Inferior parietal cortex (tissue), 1 donor: ENCODE measurements at regions not wholly inside any gene's neighbourhood (a gene's known extent, or its start where the extent isn't known, plus 50 kb on each side); places are given as distances from the start of the nearest gene placed in this dataset.

Source experiments
- DNase-seq: peaks from one replicate; pipeline ENCODE4 v3.0.0-alpha.2; 2016; ENCODE audit errors: extremely low spot score

- no peak for DNase-seq
These were observed 58.9 kb upstream of the CTNNA2 start for GRCh38 chr2:79453918-79454317.

DNA sequence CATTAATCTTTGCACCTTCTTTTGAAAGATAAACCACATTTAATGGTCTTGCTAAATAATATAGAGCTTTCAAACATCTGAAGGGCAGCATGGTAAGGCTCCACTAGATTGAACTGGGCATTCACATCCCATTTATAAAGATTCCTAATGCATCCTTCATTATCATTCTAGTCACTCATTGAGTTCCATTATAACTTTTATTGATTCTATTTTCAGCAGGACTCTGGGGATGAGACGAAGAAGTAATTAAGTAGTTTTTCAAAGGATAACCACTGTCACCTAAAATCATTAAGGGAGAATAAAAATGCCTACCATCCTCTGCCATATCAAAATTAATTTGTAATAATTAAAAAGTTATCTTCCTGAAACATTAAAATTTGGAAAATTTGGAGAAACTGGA is 60.2 kb upstream of the CTNNA2 start:
- no peak for DNase-seq

DNA sequence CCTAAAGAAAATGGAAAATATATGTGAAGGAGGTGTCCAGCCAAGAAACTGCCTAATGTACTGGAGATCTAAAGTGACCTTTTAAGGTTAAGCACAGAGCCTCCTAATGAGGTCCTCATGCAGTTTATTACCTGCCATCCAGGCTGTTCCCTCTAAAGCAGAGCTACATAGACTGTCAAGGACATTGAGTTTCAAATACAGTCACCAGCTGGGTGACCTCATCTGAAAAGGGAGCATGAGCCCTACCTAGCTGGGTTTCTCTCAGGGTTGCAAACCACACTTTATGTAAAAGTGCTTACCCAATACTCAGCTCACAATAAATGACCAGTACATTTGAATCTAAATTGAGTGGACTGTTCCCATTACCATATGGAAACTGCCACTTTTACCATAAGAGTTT is 65.4 kb upstream of the CTNNA2 start:
- no peak for DNase-seq

GRCh38 chr2:79446313-79446712 is 66.5 kb upstream of the CTNNA2 start:
- DNase-seq, result peak; percentile 30

- DNase-seq, result no peak
These were observed 75.2 kb upstream of the CTNNA2 start for GRCh38 chr2:79437433-79438267.

GRCh38 chr2:79434362-79434761 is 78.5 kb upstream of the CTNNA2 start:
- no peak for DNase-seq

- peak; percentile 74 for DNase-seq
These were observed 80.1 kb upstream of the CTNNA2 start for GRCh38 chr2:79432731-79433146.

DNA sequence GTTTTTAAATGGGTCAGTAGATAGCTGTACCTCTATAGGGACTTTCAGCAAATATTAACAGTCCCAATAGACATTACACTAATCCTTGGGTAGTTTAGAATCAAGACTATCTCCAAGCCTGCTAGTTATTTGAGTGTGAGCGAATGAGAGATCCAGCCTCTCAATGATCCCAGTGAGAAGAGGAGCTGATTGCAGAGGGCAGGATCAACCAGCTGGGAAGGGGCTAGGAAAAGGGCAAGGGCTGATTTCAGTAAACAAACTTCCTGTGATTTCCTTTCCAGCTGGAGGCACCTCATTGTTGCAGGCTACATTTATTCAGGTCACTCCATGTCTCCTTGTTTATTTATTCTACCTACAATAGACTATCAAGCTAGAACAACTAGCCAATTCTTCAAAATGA is 84.1 kb upstream of the CTNNA2 start:
- DNase-seq, result no peak

- DNase-seq, result no peak
These were observed 98.2 kb upstream of the CTNNA2 start for GRCh38 chr2:79414690-79415089.

DNA sequence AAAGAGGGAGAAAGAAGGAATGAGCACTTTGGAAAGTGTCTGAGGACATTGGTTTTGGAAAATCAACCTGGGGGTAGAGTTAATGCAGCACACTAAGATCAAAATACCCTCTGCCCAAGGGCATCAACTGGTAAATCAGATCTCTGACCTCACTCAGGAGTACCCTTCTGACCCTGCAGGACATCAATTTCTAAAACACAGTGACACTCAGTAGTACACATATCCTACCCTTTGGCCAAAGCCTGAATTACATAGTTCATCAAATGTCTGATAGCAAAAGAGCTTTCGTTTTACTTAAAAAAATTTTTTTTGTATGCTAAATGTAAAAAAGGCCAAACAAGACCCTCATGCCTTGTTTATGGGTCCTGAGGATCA is 118.4 kb upstream of the CTNNA2 start:
- DNase-seq, result no peak

GRCh38 chr2:79393806-79394484 is 118.9 kb upstream of the CTNNA2 start:
- no peak for DNase-seq

- DNase-seq, result no peak
These were observed 119.7 kb upstream of the CTNNA2 start for GRCh38 chr2:79393107-79393685.

GRCh38 chr2:79389481-79389880 is 123.4 kb upstream of the CTNNA2 start:
- DNase-seq, result no peak

DNA sequence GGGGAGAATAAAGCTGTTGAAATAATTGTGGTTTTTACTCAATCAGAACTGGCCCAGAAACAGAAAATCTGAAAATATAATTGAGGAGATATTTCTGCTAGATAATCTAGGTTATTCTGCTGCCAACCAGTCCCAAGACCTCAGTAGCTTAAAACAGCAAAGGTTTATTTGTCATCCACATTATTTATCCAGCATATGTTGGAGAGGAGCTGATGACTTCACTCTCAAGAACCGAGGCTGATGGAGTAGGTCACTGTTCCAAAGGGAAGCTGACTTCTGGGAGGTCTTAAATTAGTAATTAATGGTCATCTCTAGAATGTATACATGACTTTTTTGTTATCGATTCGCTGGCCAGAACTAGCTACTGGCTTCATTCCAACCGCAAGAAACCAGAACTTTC is 124.8 kb upstream of the CTNNA2 start:
- DNase-seq, result no peak

DNA sequence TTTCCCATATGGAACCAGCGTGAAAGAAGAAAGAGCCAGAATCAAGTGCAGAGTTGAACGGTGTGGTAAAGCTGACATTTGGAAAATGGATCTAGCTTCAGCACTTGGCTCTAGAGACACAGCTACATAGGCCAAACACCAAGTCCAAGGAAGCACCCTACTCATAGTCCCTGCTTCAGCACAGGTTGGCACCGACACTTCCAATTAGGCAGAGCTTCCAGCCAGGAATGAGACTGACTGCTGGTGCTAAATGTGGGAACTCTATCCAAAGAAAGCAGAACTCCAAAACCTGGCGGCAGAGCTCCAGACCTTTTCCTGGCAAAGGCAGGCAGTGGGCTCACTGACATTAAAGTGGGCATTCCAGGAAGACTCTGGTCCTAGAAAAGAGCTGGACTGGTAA is 125.4 kb upstream of the CTNNA2 start:
- DNase-seq, result no peak

- DNase-seq, result no peak
These were observed 129.2 kb upstream of the CTNNA2 start for GRCh38 chr2:79383681-79384080.

DNA sequence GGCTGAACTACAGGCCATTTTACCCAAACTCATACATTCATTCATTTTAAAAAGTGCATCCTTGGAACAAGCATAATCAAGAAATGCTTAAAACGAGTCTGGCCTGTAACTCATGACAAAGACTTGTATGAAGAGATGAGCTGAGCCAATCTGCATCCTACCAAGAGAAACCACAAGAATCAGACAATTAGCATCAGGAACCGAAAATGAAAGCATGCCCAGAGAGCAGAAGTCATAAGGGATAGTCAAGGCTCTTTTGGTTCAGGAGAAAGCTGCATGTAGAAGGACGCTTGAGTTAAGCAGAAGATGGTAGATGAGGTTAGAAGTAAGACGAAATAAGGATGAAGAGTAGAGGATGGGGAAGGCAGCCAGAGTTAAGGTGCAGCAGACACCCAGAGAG is 137.0 kb upstream of the CTNNA2 start:
- DNase-seq, result no peak

GRCh38 chr2:79373358-79374130 is 139.3 kb upstream of the CTNNA2 start:
- no peak for DNase-seq

DNA sequence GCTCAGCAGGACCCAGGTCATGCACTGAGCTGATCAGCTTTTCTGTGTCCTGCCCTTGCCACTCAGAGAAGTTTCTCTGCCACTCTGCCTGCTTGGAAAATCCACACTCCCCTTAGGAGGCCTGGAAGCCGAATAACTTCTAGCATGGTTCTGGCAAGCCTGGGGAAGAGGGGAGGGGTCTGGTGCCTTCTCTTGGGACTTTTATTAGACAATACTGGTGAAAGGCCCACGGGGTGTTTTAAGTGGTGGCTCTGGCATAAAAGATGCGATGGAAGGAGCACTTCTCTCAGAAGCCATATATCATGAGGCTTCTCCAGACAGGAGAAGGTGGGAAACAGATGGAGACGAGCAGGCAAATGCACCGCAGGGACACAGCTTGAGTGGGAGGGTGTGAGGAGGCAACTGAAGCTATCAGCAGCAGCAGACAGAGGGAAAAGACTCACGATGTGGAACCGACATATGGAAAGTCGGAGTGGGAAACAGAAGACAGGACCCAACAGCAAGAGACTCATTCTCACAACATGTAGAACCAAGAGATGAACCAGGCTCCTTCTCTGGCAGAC is 141.8 kb upstream of the CTNNA2 start:
- DNase-seq, result no peak

GRCh38 chr2:79369127-79369526 is 143.7 kb upstream of the CTNNA2 start:
- peak; percentile 59 for DNase-seq

DNA sequence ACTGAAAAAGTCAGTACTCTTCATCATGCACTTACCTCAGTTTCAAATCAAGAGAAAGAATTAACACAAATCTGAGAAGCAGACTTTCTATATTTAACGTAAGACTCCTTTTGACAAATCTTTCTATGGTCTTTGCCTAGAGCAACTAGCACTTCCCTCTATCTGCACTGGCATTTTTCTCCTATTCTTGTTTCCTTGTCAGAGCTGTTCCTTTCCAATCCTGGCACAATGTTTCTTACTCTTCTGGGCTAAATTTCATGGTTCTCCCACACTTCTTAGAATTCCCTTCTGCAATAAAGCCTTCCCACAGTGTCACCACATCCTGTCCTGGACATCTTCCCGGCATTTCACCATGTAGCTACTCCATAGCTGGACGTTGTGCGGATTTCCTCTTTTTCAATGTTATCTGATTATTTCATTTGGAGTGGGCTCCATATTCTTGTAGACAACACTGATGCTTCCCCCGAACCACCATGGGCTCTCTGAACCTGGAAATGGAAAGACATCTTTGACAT is 144.7 kb upstream of the CTNNA2 start:
- peak; percentile 58 for DNase-seq

GRCh38 chr2:79359419-79359818 is 153.4 kb upstream of the CTNNA2 start:
- DNase-seq, result no peak
